ENCODE measurements at regions not wholly inside any gene's neighbourhood (a gene's known extent, or its start where the extent isn't known, plus 50 kb on each side); places are given as distances from the start of the nearest gene placed in this dataset.
"Not testable (repeated sequence)": the region's sequence is repeated elsewhere in the genome, so short reads cannot be mapped to it uniquely, and the experiment has no call there.

GRCh38 chr10:90031776-90032175 lies 330.4 kb downstream of the KIF20B start:
- H3K27ac ChIP-seq (ENCODE audit: low read length): no peak overlapping the region
- H3K27me3 ChIP-seq (ENCODE audit: low read depth, low read length): no peaks in the 10 kb centered on the region
- H3K4me1 ChIP-seq (ENCODE audit: control insufficient read depth in 1 of 2, insufficient read depth in 2 of 2, low read length in 2 of 2): no peaks in the 10 kb centered on the region
- H3K36me3 ChIP-seq (ENCODE audit: control insufficient read depth in 1 of 2, insufficient read depth in 2 of 2, low read length in 2 of 2): no peaks in the 10 kb centered on the region
- no peaks in the 10 kb centered on the region for H3K9me3 ChIP-seq (ENCODE audit: control insufficient read depth in 1 of 2, low read length in 2 of 2)
- H3K4me3 ChIP-seq (ENCODE audit: low read depth in 1 of 2, low read length in 2 of 2): no peak overlapping the region

GRCh38 chr10:90032519-90032918 lies 331.1 kb downstream of the KIF20B start:
- Histone ChIP-seq H3K27ac (ENCODE audit: low read length) (no peak overlapping the region), H3K4me3 (ENCODE audit: low read depth in 1 of 2, low read length in 2 of 2) (no peak overlapping the region), H3K9me3 (ENCODE audit: control insufficient read depth in 1 of 2, low read length in 2 of 2) (no peaks in the 10 kb centered on the region), H3K4me1 (ENCODE audit: control insufficient read depth in 1 of 2, insufficient read depth in 2 of 2, low read length in 2 of 2) (no peaks in the 10 kb centered on the region), H3K27me3 (ENCODE audit: low read depth, low read length) (no peaks in the 10 kb centered on the region), H3K36me3 (ENCODE audit: control insufficient read depth in 1 of 2, insufficient read depth in 2 of 2, low read length in 2 of 2) (no peaks in the 10 kb centered on the region)

- not testable (repeated sequence) for H3K9me3 ChIP-seq (ENCODE audit: control insufficient read depth in 1 of 2, low read length in 2 of 2); H3K27me3 ChIP-seq (ENCODE audit: low read depth, low read length); H3K36me3 ChIP-seq (ENCODE audit: control insufficient read depth in 1 of 2, insufficient read depth in 2 of 2, low read length in 2 of 2); H3K4me1 ChIP-seq (ENCODE audit: control insufficient read depth in 1 of 2, insufficient read depth in 2 of 2, low read length in 2 of 2); H3K4me3 ChIP-seq (ENCODE audit: low read depth in 1 of 2, low read length in 2 of 2); H3K27ac ChIP-seq (ENCODE audit: low read length)
Observed at GRCh38 chr10:90034862-90035261, 333.5 kb downstream of the KIF20B start.

GRCh38 chr10:90041585-90041984 lies 340.2 kb downstream of the KIF20B start:
- no peaks in the 10 kb centered on the region for H3K9me3 ChIP-seq (ENCODE audit: control insufficient read depth in 1 of 2, low read length in 2 of 2)
- H3K4me1 ChIP-seq (ENCODE audit: control insufficient read depth in 1 of 2, insufficient read depth in 2 of 2, low read length in 2 of 2): no peaks in the 10 kb centered on the region
- H3K36me3 ChIP-seq (ENCODE audit: control insufficient read depth in 1 of 2, insufficient read depth in 2 of 2, low read length in 2 of 2): no peaks in the 10 kb centered on the region
- H3K27me3 ChIP-seq (ENCODE audit: low read depth, low read length): no peaks in the 10 kb centered on the region
- H3K4me3 ChIP-seq (ENCODE audit: low read depth in 1 of 2, low read length in 2 of 2): no peak overlapping the region
- H3K27ac ChIP-seq (ENCODE audit: low read length): no peak overlapping the region

GRCh38 chr10:90042075-90042474 lies 340.7 kb downstream of the KIF20B start:
- Histone ChIP-seq H3K27me3 (ENCODE audit: low read depth, low read length) (no peaks in the 10 kb centered on the region), H3K36me3 (ENCODE audit: control insufficient read depth in 1 of 2, insufficient read depth in 2 of 2, low read length in 2 of 2) (no peaks in the 10 kb centered on the region), H3K4me1 (ENCODE audit: control insufficient read depth in 1 of 2, insufficient read depth in 2 of 2, low read length in 2 of 2) (no peaks in the 10 kb centered on the region), H3K4me3 (ENCODE audit: low read depth in 1 of 2, low read length in 2 of 2) (no peak overlapping the region), H3K9me3 (ENCODE audit: control insufficient read depth in 1 of 2, low read length in 2 of 2) (no peaks in the 10 kb centered on the region), H3K27ac (ENCODE audit: low read length) (no peak overlapping the region)

GRCh38 chr10:90047243-90047729 lies 345.9 kb downstream of the KIF20B start:
- H3K36me3 ChIP-seq (ENCODE audit: control insufficient read depth in 1 of 2, insufficient read depth in 2 of 2, low read length in 2 of 2): no peaks in the 10 kb centered on the region
- H3K4me3 ChIP-seq (ENCODE audit: low read depth in 1 of 2, low read length in 2 of 2): no peak overlapping the region
- H3K27me3 ChIP-seq (ENCODE audit: low read depth, low read length): no peaks in the 10 kb centered on the region
- H3K4me1 ChIP-seq (ENCODE audit: control insufficient read depth in 1 of 2, insufficient read depth in 2 of 2, low read length in 2 of 2): no peaks in the 10 kb centered on the region
- H3K27ac ChIP-seq (ENCODE audit: low read length): no peak overlapping the region
- H3K9me3 ChIP-seq (ENCODE audit: control insufficient read depth in 1 of 2, low read length in 2 of 2): no peaks in the 10 kb centered on the region

GRCh38 chr10:90051053-90051452 lies 349.7 kb downstream of the KIF20B start:
- H3K36me3 ChIP-seq (ENCODE audit: control insufficient read depth in 1 of 2, insufficient read depth in 2 of 2, low read length in 2 of 2): no peaks in the 10 kb centered on the region
- no peaks in the 10 kb centered on the region for H3K27me3 ChIP-seq (ENCODE audit: low read depth, low read length)
- H3K27ac ChIP-seq (ENCODE audit: low read length): no peak overlapping the region
- H3K4me1 ChIP-seq (ENCODE audit: control insufficient read depth in 1 of 2, insufficient read depth in 2 of 2, low read length in 2 of 2): no peaks in the 10 kb centered on the region
- H3K9me3 ChIP-seq (ENCODE audit: control insufficient read depth in 1 of 2, low read length in 2 of 2): no peaks in the 10 kb centered on the region
- H3K4me3 ChIP-seq (ENCODE audit: low read depth in 1 of 2, low read length in 2 of 2): no peak overlapping the region

GRCh38 chr10:90051474-90051873 lies 350.1 kb downstream of the KIF20B start:
- no peaks in the 10 kb centered on the region for H3K4me1 ChIP-seq (ENCODE audit: control insufficient read depth in 1 of 2, insufficient read depth in 2 of 2, low read length in 2 of 2)
- no peak overlapping the region for H3K27ac ChIP-seq (ENCODE audit: low read length)
- no peaks in the 10 kb centered on the region for H3K9me3 ChIP-seq (ENCODE audit: control insufficient read depth in 1 of 2, low read length in 2 of 2)
- no peak overlapping the region for H3K4me3 ChIP-seq (ENCODE audit: low read depth in 1 of 2, low read length in 2 of 2)
- H3K36me3 ChIP-seq (ENCODE audit: control insufficient read depth in 1 of 2, insufficient read depth in 2 of 2, low read length in 2 of 2): no peaks in the 10 kb centered on the region
- no peaks in the 10 kb centered on the region for H3K27me3 ChIP-seq (ENCODE audit: low read depth, low read length)

- Histone ChIP-seq H3K27ac (ENCODE audit: low read length) (no peak overlapping the region), H3K27me3 (ENCODE audit: low read depth, low read length) (no peaks in the 10 kb centered on the region), H3K9me3 (ENCODE audit: control insufficient read depth in 1 of 2, low read length in 2 of 2) (no peaks in the 10 kb centered on the region), H3K4me1 (ENCODE audit: control insufficient read depth in 1 of 2, insufficient read depth in 2 of 2, low read length in 2 of 2) (no peaks in the 10 kb centered on the region), H3K4me3 (ENCODE audit: low read depth in 1 of 2, low read length in 2 of 2) (no peak overlapping the region), H3K36me3 (ENCODE audit: control insufficient read depth in 1 of 2, insufficient read depth in 2 of 2, low read length in 2 of 2) (no peaks in the 10 kb centered on the region)
Observed at GRCh38 chr10:90062786-90063185, 361.4 kb downstream of the KIF20B start.

GRCh38 chr10:90064295-90064694 lies 362.9 kb downstream of the KIF20B start:
- H3K4me1 ChIP-seq (ENCODE audit: control insufficient read depth in 1 of 2, insufficient read depth in 2 of 2, low read length in 2 of 2): no peaks in the 10 kb centered on the region
- no peak overlapping the region for H3K4me3 ChIP-seq (ENCODE audit: low read depth in 1 of 2, low read length in 2 of 2)
- no peaks in the 10 kb centered on the region for H3K27me3 ChIP-seq (ENCODE audit: low read depth, low read length)
- H3K36me3 ChIP-seq (ENCODE audit: control insufficient read depth in 1 of 2, insufficient read depth in 2 of 2, low read length in 2 of 2): no peaks in the 10 kb centered on the region
- no peak overlapping the region for H3K27ac ChIP-seq (ENCODE audit: low read length)
- H3K9me3 ChIP-seq (ENCODE audit: control insufficient read depth in 1 of 2, low read length in 2 of 2): no peaks in the 10 kb centered on the region

GRCh38 chr10:90066435-90066834 lies 365.0 kb downstream of the KIF20B start:
- no peaks in the 10 kb centered on the region for H3K4me1 ChIP-seq (ENCODE audit: control insufficient read depth in 1 of 2, insufficient read depth in 2 of 2, low read length in 2 of 2)
- no peaks in the 10 kb centered on the region for H3K27me3 ChIP-seq (ENCODE audit: low read depth, low read length)
- no peak overlapping the region for H3K4me3 ChIP-seq (ENCODE audit: low read depth in 1 of 2, low read length in 2 of 2)
- no peaks in the 10 kb centered on the region for H3K36me3 ChIP-seq (ENCODE audit: control insufficient read depth in 1 of 2, insufficient read depth in 2 of 2, low read length in 2 of 2)
- H3K9me3 ChIP-seq (ENCODE audit: control insufficient read depth in 1 of 2, low read length in 2 of 2): no peaks in the 10 kb centered on the region
- H3K27ac ChIP-seq (ENCODE audit: low read length): no peak overlapping the region

GRCh38 chr10:90075995-90076394 lies 374.6 kb downstream of the KIF20B start:
- no peaks in the 10 kb centered on the region for H3K9me3 ChIP-seq (ENCODE audit: control insufficient read depth in 1 of 2, low read length in 2 of 2)
- no peaks in the 10 kb centered on the region for H3K27me3 ChIP-seq (ENCODE audit: low read depth, low read length)
- H3K27ac ChIP-seq (ENCODE audit: low read length): no peak overlapping the region
- H3K4me3 ChIP-seq (ENCODE audit: low read depth in 1 of 2, low read length in 2 of 2): no peak overlapping the region
- H3K36me3 ChIP-seq (ENCODE audit: control insufficient read depth in 1 of 2, insufficient read depth in 2 of 2, low read length in 2 of 2): no peaks in the 10 kb centered on the region
- H3K4me1 ChIP-seq (ENCODE audit: control insufficient read depth in 1 of 2, insufficient read depth in 2 of 2, low read length in 2 of 2): no peaks in the 10 kb centered on the region
